ENCODE measurements at regions not wholly inside any gene's neighbourhood (a gene's known extent, or its start where the extent isn't known, plus 50 kb on each side); places are given as distances from the start of the nearest gene placed in this dataset.

DNA sequence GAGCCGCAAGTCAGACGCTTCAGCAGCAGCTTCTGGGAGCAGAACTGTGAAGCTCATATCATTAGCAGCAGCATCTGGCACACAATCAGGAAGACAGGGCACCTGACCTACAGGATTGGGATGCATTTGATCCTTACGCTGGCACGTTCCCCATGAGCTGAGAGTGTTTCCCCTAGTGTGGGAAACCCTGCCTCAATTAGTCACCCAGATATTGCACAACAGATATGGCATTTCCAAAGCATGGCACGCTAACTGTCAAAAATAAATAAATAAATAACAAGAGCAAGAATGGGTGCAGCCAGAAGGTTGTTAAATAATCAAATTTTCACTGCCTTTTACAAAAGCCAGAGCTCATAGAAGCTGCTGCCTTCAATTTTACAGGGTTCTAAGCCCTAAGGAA is 189.6 kb upstream of the THBS1 start:
- TF ChIP-seq, protein P1, sequence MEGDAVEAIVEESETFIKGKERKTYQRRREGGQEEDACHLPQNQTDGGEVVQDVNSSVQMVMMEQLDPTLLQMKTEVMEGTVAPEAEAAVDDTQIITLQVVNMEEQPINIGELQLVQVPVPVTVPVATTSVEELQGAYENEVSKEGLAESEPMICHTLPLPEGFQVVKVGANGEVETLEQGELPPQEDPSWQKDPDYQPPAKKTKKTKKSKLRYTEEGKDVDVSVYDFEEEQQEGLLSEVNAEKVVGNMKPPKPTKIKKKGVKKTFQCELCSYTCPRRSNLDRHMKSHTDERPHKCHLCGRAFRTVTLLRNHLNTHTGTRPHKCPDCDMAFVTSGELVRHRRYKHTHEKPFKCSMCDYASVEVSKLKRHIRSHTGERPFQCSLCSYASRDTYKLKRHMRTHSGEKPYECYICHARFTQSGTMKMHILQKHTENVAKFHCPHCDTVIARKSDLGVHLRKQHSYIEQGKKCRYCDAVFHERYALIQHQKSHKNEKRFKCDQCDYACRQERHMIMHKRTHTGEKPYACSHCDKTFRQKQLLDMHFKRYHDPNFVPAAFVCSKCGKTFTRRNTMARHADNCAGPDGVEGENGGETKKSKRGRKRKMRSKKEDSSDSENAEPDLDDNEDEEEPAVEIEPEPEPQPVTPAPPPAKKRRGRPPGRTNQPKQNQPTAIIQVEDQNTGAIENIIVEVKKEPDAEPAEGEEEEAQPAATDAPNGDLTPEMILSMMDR (IDR thresholded peaks at IDR 0.05) = no peak
- Mint-ChIP-seq H3K9me3 (no peaks in the 10 kb centered on the region), H3K27me3 (no peaks in the 10 kb centered on the region), H3K36me3 (ENCODE audit: low read depth) (no peaks in the 10 kb centered on the region), H3K4me1 (ENCODE audit: low read depth) (no peaks in the 10 kb centered on the region), H3K4me3 (no peak overlapping the region), H3K27ac (no peak overlapping the region)
- peak in 2 of 14 experiments; percentile 57 to 64 for DNase-seq
- H3K27me3 ChIP-seq (ENCODE audit: control insufficient read depth in 1 of 2, insufficient read depth in 2 of 2, low read length in 2 of 2) = peaks cover 0 to 6% of the 10 kb centered on the region in 2 experiments
- intact Hi-C loops (cut with DNase I, micrococcal nuclease) = no loop called here
- POLR2A ChIA-PET = no interaction called here
- no peaks in the 10 kb centered on the region for H3K9me3 ChIP-seq (ENCODE audit: control insufficient read depth in 1 of 2, insufficient read depth in 1 of 2, low read length in 2 of 2)
- H3K36me3 ChIP-seq (ENCODE audit: insufficient read depth, low read length) = no peaks in the 10 kb centered on the region
- H3K4me3 ChIP-seq (ENCODE audit: low read length) = no peak overlapping the region
- ATAC-seq (ENCODE audit: poor library complexity) = no peak
- no peak overlapping the region for H3K27ac ChIP-seq (ENCODE audit: low read depth in 1 of 2, low read length in 2 of 2)
- H3K4me1 ChIP-seq (ENCODE audit: insufficient read depth, low read length) = no peaks in the 10 kb centered on the region
- CTCF ChIA-PET = no interaction called here

DNA sequence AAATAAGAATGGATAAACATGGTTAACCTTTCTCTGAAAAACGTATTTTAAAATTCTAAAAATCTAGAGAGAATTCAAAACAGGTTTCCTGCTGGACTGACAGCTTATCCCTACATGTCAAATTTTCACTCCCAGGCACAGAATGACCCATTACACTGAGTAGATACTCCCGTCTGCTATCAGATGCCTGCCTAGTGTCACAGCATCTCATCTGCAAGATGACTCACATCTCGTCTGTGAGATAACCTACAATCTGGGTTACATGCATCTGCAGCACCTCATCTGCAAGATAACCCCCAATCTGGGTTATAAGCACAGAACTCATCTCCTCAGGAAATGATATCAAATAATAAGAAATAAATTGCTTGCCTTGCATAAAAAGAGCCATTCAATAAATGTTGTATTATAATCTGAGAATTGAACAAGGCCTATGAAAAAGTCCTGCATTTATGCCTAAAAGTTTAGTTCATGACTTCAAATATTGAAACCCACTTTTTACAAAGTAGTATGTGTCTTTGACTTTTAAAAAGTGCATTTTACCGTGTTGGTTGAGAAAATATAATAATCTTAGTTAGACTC is 188.3 kb upstream of the THBS1 start:
- intact Hi-C loops (cut with DNase I, micrococcal nuclease) = no loop called here
- no peak overlapping the region for H3K27ac Mint-ChIP-seq
- no peaks in the 10 kb centered on the region for H3K27me3 Mint-ChIP-seq
- no peak overlapping the region for H3K4me3 ChIP-seq (ENCODE audit: low read length)
- no peak for DNase-seq
- no peaks in the 10 kb centered on the region for H3K4me1 ChIP-seq (ENCODE audit: insufficient read depth, low read length)
- no peaks in the 10 kb centered on the region for H3K36me3 ChIP-seq (ENCODE audit: insufficient read depth, low read length)
- H3K27ac ChIP-seq (ENCODE audit: low read depth in 1 of 2, low read length in 2 of 2) = no peak overlapping the region
- POLR2A ChIA-PET = no interaction called here
- TF ChIP-seq, protein P1 (IDR thresholded peaks at IDR 0.05) = no peak
- no peaks in the 10 kb centered on the region for H3K4me1 Mint-ChIP-seq (ENCODE audit: low read depth)
- no peak for ATAC-seq (ENCODE audit: poor library complexity)
- H3K27me3 ChIP-seq (ENCODE audit: control insufficient read depth in 1 of 2, insufficient read depth in 2 of 2, low read length in 2 of 2) = peaks cover 0 to 6% of the 10 kb centered on the region in 2 experiments
- H3K36me3 Mint-ChIP-seq (ENCODE audit: low read depth) = no peaks in the 10 kb centered on the region
- no peak overlapping the region for H3K4me3 Mint-ChIP-seq
- CTCF ChIA-PET = no interaction called here
- no peaks in the 10 kb centered on the region for H3K9me3 Mint-ChIP-seq
- H3K9me3 ChIP-seq (ENCODE audit: control insufficient read depth in 1 of 2, insufficient read depth in 1 of 2, low read length in 2 of 2) = no peaks in the 10 kb centered on the region

DNA sequence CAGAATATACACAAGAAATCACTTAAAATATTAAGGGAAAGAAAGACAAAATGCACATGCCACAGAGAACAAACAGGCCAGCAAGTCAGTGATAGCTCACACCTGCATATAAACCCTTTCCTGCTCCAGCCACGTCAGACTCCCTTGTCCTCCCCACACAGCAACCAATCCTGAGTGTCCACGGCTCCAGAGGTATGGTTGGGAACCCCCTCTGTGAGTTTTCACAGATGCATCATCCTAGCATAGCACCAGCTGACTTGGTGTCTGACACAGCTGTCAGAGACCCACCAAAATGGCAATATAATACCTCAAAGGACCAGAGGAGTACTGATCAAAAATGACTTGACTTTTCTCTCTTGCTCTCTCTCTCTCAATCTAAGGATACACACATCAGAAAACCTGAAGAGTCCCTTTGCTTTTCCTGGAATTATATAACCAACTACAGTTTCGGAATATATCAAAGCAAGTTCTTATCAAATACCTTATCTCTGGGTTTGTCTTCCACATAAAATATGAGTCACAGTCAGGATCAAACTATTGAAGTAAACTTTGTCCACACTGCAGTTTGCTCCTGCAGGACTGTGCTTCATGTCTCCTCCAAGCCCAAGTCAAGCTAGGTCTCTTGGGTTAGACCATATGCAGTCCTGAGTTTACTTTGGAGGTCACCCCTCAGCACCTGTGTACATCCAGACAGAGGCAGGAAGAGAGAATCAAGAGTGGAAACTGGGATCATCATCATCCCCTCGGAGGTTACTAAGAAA is 187.1 kb upstream of the THBS1 start:
- ATAC-seq (ENCODE audit: poor library complexity) = no peak
- ChIA-PET CTCF (no interaction called here), POLR2A (no interaction called here)
- no peak for DNase-seq
- Mint-ChIP-seq H3K9me3 (no peaks in the 10 kb centered on the region), H3K4me1 (ENCODE audit: low read depth) (no peaks in the 10 kb centered on the region), H3K4me3 (no peak overlapping the region), H3K27me3 (no peaks in the 10 kb centered on the region), H3K36me3 (ENCODE audit: low read depth) (no peaks in the 10 kb centered on the region), H3K27ac (no peak overlapping the region)
- Histone ChIP-seq H3K27ac (ENCODE audit: low read depth in 1 of 2, low read length in 2 of 2) (no peak overlapping the region), H3K27me3 (ENCODE audit: control insufficient read depth in 1 of 2, insufficient read depth in 2 of 2, low read length in 2 of 2) (peaks cover 0 to 6% of the 10 kb centered on the region in 2 experiments), H3K4me1 (ENCODE audit: insufficient read depth, low read length) (no peaks in the 10 kb centered on the region), H3K9me3 (ENCODE audit: control insufficient read depth in 1 of 2, insufficient read depth in 1 of 2, low read length in 2 of 2) (no peaks in the 10 kb centered on the region), H3K4me3 (ENCODE audit: low read length) (no peak overlapping the region), H3K36me3 (ENCODE audit: insufficient read depth, low read length) (no peaks in the 10 kb centered on the region)
- intact Hi-C loops (cut with DNase I, micrococcal nuclease) = no loop called here
- TF ChIP-seq, protein P1 (IDR thresholded peaks at IDR 0.05) = no peak

Data from CD4-positive, alpha-beta T cell (primary cell).